HG03196 (cell line): ENCODE measurements at regions not wholly inside any gene's neighbourhood (a gene's known extent, or its start where the extent isn't known, plus 50 kb on each side); places are given as distances from the start of the nearest gene placed in this dataset.
"Not testable (repeated sequence)": the region's sequence is repeated elsewhere in the genome, so short reads cannot be mapped to it uniquely, and the experiment has no call there.

Source experiments
- ATAC-seq: cut with Tn5 transposase; IDR thresholded peaks from one replicate; pipeline ENCODE4 v1.9.1; 2021; ENCODE audit not compliant: unreplicated experiment

- no peak for ATAC-seq
Measured at GRCh38 chr2:31813016-31813415, 197.8 kb downstream of the MEMO1 start.

GRCh38 chr2:31812051-31812798 is 198.6 kb downstream of the MEMO1 start:
- ATAC-seq: peak; percentile 100

GRCh38 chr2:31811482-31811881 is 199.3 kb downstream of the MEMO1 start:
- ATAC-seq: no peak

- no peak for ATAC-seq
Measured at GRCh38 chr2:31810200-31810917, 200.4 kb downstream of the MEMO1 start.

- ATAC-seq: no peak
Measured at GRCh38 chr2:31805688-31806087, 205.1 kb downstream of the MEMO1 start.

- ATAC-seq: not testable (repeated sequence)
Measured at GRCh38 chr2:31803481-31804153, 207.2 kb downstream of the MEMO1 start.

- ATAC-seq: no peak
Measured at GRCh38 chr2:31802711-31803110, 208.1 kb downstream of the MEMO1 start.

GRCh38 chr2:31799282-31799681 is 211.5 kb downstream of the MEMO1 start:
- ATAC-seq: not testable (repeated sequence)

GRCh38 chr2:31788273-31788672 is 207.5 kb upstream of the SRD5A2 start:
- no peak for ATAC-seq

GRCh38 chr2:31785876-31786275 is 205.1 kb upstream of the SRD5A2 start:
- peak; percentile 81 for ATAC-seq

- ATAC-seq: no peak
Measured at GRCh38 chr2:31784868-31785267, 204.1 kb upstream of the SRD5A2 start.

GRCh38 chr2:31783446-31784091 is 202.8 kb upstream of the SRD5A2 start:
- ATAC-seq: not testable (repeated sequence)

- ATAC-seq: no peak
Measured at GRCh38 chr2:31778153-31778552, 197.4 kb upstream of the SRD5A2 start.

- ATAC-seq: no peak
Measured at GRCh38 chr2:31770741-31771140, 190.0 kb upstream of the SRD5A2 start.

- ATAC-seq: no peak
Measured at GRCh38 chr2:31765078-31765945, 184.6 kb upstream of the SRD5A2 start.

GRCh38 chr2:31764169-31764568 is 183.4 kb upstream of the SRD5A2 start:
- no peak for ATAC-seq

GRCh38 chr2:31762085-31762484 is 181.3 kb upstream of the SRD5A2 start:
- ATAC-seq: no peak

GRCh38 chr2:31757351-31757750 is 176.6 kb upstream of the SRD5A2 start:
- not testable (repeated sequence) for ATAC-seq

GRCh38 chr2:31748746-31749145 is 168.0 kb upstream of the SRD5A2 start:
- ATAC-seq: not testable (repeated sequence)

- ATAC-seq: no peak
Measured at GRCh38 chr2:31748041-31748440, 167.3 kb upstream of the SRD5A2 start.
